Ammon's horn (tissue), 1 donor: ENCODE measurements at regions not wholly inside any gene's neighbourhood (a gene's known extent, or its start where the extent isn't known, plus 50 kb on each side); places are given as distances from the start of the nearest gene placed in this dataset.
A peak's percentile ranks its signal among the peaks of the same experiment; 100 is the strongest.

ENCODE experiments used
- DNase-seq: peaks from one replicate; pipeline ENCODE4 v3.0.0-alpha.2; 2016; ENCODE audit warnings: low spot score

DNA sequence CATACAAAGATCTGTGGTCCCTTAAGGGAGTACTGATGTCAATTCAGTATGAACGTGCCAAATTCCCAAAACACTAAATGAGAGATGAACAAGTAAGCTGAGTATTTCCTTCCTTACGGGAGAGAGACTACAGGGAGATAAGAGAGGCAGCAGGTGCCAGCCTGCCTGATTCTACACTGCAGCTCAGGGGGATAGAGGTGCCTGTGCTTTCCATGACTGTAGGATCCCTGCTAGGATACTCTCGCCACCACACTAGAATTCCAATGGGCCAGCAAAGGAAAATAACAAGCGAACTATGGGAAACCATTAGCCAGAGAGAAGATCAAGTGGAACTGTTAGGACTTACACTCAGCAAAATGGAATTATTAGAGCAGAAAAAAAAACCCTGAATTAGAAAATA lies 198.5 kb upstream of the BTBD3 start:
- no peak for DNase-seq

GRCh38 chr20:11721411-11721810 lies 196.3 kb upstream of the BTBD3 start:
- no peak for DNase-seq

DNA sequence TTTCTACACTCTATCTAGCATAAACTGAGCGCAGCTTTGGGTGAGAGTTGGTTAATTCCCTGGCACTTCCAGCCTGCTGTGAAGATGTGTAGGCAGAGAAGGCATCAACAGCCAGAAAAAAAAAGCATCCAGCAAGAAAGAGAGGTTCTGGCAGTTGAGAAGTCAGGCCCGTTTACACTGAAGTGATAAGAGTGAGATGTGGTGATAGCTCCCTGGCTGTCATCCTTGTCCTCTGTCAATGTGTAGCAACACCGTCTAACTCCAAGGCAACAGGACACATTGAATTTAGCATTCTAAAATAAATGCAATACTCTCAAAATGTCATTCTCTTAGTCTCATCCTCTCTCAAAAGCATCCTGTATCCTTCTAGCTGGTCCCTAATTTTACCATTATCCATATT lies 193.6 kb upstream of the BTBD3 start:
- DNase-seq: no peak

DNA sequence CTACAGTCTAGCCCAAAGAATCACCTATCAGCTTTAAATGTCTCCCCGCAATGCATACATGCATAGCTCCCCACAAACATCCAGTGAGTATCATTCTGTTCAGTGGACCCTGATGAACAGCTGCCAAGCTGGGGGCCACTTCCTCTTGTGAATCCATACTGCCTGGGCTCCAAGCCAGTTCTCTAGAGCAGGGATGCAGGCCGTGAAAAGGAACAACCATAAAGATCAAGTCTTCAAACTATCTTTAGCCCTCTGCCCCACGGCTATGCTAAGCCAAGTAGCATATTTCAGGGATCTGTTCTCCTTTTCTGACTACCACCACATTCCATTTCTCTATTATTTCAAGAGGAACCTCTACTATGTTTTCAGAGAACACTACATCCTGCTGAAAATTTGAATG lies 191.7 kb upstream of the BTBD3 start:
- DNase-seq: peak; percentile 51

DNA sequence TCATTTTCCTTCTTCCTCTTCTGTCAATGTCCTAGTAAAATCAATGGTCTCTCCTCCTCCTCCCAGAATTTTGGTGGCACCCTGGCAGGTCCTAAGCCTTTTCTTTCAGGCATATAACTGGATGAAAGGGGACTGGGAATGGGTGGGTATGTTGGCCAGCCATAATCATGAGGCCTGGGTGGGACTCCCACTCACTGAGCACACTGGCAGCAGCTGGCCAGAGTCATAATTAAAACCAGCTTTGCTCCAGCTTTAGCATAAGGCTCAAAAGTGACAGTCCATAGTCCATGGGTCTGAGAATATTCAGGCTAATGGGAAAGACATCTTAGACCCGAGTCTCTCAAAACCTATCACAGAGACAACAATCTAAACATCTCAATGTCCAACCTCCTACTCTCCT lies 190.0 kb upstream of the BTBD3 start:
- DNase-seq: no peak

DNA sequence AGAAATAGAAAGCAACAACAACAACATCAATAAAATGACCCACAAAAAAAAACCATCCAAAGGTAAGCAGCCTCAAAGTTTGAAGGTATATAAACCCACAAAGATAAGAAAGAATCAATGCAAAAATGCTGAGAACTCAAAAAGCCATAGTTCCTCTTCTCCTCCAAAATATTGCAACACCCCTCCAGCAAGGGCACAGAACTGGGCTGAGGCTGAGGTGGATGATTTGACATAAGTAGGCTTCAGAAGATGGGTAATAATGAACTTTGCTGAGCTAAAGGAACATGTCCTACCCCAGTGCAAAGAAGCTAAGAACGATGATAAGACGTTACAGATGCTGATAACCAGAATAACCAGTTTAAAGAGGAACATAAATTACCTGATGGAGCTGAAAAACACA lies 188.8 kb upstream of the BTBD3 start:
- DNase-seq: no peak

DNA sequence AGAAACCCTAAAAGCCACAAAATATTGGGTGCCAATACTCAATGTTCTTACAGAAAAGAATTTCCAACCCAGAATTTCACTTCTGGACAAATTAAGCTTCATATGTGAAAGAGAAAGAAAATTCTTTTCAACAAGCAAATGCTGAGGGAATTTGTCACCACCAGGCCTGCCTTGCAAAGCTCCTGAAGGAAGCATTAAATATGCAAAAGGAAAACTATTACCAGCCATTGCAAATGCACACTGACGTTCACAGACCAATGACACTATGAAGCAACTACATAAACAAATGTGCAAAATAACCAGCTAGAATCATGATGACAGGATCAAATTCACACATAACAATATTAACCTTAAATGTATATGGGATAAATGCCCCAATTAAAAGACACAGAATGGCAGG lies 187.9 kb upstream of the BTBD3 start:
- DNase-seq: no peak

GRCh38 chr20:11734431-11734830 lies 183.3 kb upstream of the BTBD3 start:
- no peak for DNase-seq

DNA sequence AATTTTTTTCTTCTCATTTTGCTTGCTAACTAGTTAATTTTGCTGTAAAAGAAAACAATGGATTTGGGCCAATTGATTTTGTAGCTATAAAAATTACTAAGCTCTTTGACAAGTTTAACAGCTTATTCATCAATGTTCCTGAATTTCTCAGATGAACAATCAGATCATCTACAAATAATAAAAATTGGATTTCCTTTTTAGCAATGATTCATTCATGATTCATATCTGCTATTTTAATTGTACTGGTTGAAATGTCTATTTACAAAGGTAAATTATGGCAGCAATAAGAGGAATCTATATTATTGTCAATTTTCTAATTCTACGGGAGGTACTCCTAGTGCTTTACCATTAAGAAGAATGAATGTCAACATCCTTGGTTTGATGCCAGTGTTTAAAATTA lies 178.8 kb upstream of the BTBD3 start:
- no peak for DNase-seq

- no peak for DNase-seq
Measured at GRCh38 chr20:11740975-11741374, 176.7 kb upstream of the BTBD3 start.

GRCh38 chr20:11745145-11745544 lies 172.5 kb upstream of the BTBD3 start:
- DNase-seq: no peak

GRCh38 chr20:11748436-11748835 lies 169.3 kb upstream of the BTBD3 start:
- DNase-seq: no peak

- DNase-seq: no peak
Measured at GRCh38 chr20:11752336-11752735, 165.4 kb upstream of the BTBD3 start.

GRCh38 chr20:11753155-11753554 lies 164.5 kb upstream of the BTBD3 start:
- no peak for DNase-seq

GRCh38 chr20:11754451-11754850 lies 163.2 kb upstream of the BTBD3 start:
- no peak for DNase-seq

DNA sequence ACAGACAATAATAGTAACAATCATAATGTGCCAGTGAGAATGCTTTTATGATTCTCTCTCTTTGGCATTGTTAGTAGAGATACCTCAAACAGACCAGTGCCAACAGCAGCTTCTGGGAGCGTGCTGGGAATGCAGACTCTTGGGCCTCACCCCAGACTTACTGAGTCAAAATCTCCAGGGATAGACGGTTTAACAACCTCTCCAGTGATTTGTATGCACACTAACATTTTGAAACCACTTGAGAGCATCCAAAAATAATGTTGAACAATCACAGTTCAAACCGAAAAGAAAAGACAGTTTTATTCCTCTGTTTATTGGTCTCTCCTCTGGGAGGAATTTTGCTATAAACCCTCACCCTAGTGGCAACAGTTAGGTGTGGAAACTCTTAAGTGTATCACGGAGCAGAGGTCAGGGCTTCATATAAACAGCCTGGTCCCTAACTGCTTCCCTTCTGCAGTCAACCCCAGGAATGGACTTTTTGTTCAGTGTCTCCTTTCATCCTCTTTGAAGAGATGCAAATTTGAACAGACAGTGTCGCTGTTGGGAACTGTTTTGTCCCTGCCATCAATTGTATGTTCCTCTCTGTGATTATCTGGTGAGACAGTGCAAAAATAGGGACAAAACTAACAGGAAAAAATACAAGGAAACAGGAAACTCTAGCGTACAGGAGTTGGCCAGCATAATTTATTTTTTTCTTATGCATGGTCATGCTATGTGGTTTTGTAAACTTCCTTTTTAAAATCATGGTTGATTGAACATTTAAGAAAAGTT lies 162.4 kb upstream of the BTBD3 start:
- DNase-seq: peak; percentile 81

- no peak for DNase-seq
Measured at GRCh38 chr20:11761497-11761896, 156.2 kb upstream of the BTBD3 start.

- no peak for DNase-seq
Measured at GRCh38 chr20:11766961-11767360, 150.7 kb upstream of the BTBD3 start.

DNA sequence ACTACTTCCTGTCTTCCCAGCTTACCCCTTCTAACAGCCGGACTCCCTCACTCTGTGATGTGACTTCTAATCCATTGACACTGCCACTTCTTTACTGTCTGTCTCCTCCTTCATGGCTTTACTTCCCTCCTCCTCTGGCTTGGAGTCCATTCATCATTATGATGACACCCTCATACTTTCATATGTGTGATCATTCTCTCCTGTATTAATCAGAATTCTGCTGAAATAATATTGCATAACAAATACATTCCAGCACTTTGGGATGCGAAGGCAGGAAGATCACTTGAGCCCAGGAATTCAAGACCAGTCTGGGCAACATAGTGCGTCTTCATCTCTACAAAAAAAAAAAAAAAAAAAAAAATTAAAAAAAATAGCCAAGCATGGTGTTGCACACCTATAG lies 147.9 kb upstream of the BTBD3 start:
- no peak for DNase-seq

- no peak for DNase-seq
Measured at GRCh38 chr20:11772226-11772730, 145.4 kb upstream of the BTBD3 start.

- DNase-seq: no peak
Measured at GRCh38 chr20:11776687-11777086, 141.0 kb upstream of the BTBD3 start.

DNA sequence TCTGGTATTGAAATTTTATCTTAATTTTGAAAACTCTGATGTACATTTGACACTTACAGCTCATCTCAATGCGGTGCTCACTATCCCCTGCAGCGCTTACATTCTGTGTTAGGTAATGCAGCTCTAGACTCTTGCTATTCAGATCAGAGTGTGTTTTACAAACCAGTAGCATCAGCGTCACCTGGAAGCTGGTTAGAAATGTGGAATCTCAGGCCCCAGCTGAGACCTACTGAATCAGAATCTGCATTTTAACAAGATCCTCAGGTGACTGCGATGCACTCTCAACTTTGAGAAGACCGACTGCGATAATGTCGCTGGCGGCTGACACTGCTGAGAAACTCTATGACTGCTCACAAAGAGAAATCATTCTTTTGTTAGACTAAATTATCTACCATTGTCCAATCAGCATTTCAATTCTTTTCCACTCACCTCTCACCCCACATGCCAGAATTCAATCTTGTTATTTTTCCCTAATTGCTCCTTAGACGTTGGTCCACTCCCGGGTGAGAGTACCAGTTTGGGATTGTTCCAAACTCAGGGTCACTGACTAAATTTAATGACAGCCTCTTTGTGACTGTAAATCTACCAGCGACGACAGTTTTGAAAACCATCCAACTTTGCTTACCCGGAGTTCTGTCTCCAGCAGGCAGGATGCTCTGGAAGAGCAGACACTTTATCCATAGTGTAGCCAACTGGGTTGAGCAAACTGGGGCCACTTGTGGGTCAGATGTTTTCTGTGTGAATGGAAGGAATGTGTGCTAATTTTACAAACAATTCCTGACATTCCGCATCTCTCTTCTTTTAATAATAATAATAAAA lies 140.1 kb upstream of the BTBD3 start:
- no peak for DNase-seq

DNA sequence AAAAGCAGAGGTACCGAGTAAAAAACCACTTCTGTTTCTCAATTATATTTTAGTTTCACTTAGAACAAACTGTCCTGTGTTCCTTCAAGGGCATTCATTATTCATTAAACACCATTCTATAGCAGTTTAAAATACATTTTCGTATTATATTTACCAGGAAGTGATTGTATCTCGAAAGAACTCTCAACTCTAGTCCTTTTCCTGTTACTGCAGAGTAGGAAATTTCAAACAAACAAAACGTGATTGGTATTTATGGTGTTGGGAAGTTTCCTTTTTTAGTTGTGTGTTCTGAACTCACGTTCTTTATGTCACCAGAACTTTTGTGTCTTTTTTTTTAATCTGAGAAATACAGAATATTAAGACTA lies 139.5 kb upstream of the BTBD3 start:
- no peak for DNase-seq
